ENCODE measurements at regions not wholly inside any gene's neighbourhood (a gene's known extent, or its start where the extent isn't known, plus 50 kb on each side); places are given as distances from the start of the nearest gene placed in this dataset.

DNA sequence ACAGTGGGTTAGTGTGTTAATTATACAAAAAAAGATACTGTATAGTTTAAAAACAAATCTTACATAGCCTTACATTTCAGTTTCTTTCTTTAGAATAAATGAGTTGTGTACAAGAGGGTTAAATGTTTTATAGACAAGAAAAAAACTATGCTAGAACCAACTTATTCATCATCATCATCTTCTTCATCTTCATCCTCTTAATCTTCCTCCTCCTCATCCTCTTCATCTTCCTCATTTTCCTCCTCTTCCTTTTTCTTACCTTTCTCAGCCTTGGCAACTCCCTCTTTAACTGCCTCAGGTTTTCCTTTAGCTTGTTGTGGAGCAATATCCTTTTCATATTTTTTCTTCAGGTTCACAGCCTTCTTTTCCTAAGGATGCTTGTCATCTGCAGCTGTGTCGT, 53.7 kb downstream of the RPS12 start:
- H3K4me1 ChIP-seq, result no peaks in the 10 kb centered on the region
- intact Hi-C loops (cut with DNase I; ENCODE audit: low total_unique reads), result no loop called here
- no peak overlapping the region for H3K27ac ChIP-seq
- WGBS, 5 donors, result 77 to 91% (median 85%) methylated on average over 1 of the region's 1 CpG
- no peak overlapping the region for H3K4me3 ChIP-seq
- no peaks in the 10 kb centered on the region for H3K36me3 ChIP-seq
- DNase-seq, result no peak
- no peaks in the 10 kb centered on the region for H3K9me3 ChIP-seq
- no peaks in the 10 kb centered on the region for H3K27me3 ChIP-seq (replicated peaks in 1 of 7)
- no peak for TF ChIP-seq POLR2A (IDR thresholded peaks at IDR 0.05)
- no peak for TF ChIP-seq POLR2AphosphoS5 (IDR thresholded peaks at IDR 0.05)
- TF ChIP-seq, protein P1, sequence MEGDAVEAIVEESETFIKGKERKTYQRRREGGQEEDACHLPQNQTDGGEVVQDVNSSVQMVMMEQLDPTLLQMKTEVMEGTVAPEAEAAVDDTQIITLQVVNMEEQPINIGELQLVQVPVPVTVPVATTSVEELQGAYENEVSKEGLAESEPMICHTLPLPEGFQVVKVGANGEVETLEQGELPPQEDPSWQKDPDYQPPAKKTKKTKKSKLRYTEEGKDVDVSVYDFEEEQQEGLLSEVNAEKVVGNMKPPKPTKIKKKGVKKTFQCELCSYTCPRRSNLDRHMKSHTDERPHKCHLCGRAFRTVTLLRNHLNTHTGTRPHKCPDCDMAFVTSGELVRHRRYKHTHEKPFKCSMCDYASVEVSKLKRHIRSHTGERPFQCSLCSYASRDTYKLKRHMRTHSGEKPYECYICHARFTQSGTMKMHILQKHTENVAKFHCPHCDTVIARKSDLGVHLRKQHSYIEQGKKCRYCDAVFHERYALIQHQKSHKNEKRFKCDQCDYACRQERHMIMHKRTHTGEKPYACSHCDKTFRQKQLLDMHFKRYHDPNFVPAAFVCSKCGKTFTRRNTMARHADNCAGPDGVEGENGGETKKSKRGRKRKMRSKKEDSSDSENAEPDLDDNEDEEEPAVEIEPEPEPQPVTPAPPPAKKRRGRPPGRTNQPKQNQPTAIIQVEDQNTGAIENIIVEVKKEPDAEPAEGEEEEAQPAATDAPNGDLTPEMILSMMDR (IDR thresholded peaks at IDR 0.05 in 8 of 11, conservative IDR thresholded peaks at IDR 0.05 in 3 of 11), result no peak

DNA sequence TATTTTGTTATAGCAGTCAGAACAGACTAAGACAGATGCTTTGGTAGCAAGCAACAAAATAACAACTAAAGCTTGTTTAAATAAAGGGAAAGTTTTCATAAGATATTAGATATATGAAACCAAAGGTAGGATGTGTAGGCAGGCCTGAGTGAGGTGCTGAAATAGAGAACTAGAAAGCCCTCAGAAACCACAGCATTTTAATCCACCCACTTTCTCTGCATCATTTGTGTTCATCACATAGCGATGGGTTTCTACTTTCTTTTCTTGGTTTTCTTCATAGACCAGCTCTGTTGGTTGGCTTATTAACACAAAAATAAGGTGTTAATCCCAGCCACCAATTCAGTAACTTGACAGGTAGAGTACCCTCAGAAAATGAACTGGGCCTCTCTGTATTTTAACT, 58.6 kb downstream of the RPS12 start:
- Histone ChIP-seq H3K36me3 (no peaks in the 10 kb centered on the region), H3K27me3 (replicated peaks in 1 of 7) (no peaks in the 10 kb centered on the region), H3K4me3 (no peak overlapping the region), H3K4me1 (no peaks in the 10 kb centered on the region), H3K27ac (no peak overlapping the region), H3K9me3 (peaks cover 0 to 12% (median 10%) of the 10 kb centered on the region in 8 donors)
- 41 to 86% (median 61%) methylated on average over 1 of the region's 1 CpG for WGBS, 5 donors
- TF ChIP-seq, protein P1 (IDR thresholded peaks at IDR 0.05 in 8 of 11, conservative IDR thresholded peaks at IDR 0.05 in 3 of 11), result no peak
- no peak for TF ChIP-seq POLR2AphosphoS5 (IDR thresholded peaks at IDR 0.05)
- no peak for TF ChIP-seq POLR2A (IDR thresholded peaks at IDR 0.05)
- no peak for DNase-seq
- intact Hi-C loops (cut with DNase I; ENCODE audit: low total_unique reads), result no loop called here

DNA sequence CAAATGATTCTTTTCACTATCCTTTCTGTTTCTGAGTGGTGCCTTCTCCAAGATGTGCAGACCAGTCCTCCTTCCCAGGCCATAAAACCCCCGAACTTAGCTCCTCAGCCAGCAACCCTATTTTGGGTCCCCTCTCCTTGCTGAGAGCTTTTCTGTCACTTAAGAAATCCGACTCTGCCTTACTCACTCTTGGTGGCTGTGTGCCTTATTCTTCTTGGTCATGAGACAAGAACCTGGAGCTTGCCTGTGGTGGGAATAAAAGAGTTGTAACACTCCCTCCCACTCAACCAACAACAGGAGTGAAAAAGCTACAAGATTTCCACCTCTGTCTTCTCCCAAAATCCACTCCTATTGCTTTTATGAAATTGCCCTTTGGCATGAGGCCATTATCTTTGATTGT, 62.6 kb downstream of the RPS12 start:
- no peak overlapping the region for H3K4me3 ChIP-seq
- intact Hi-C loops (cut with DNase I; ENCODE audit: low total_unique reads), result no loop called here
- no peak for DNase-seq
- TF ChIP-seq POLR2AphosphoS5 (IDR thresholded peaks at IDR 0.05) (no peak), POLR2A (IDR thresholded peaks at IDR 0.05) (no peak)
- TF ChIP-seq, protein P1 (IDR thresholded peaks at IDR 0.05 in 8 of 11, conservative IDR thresholded peaks at IDR 0.05 in 3 of 11), result no peak
- WGBS, 5 donors, result 72 to 83% (median 81%) methylated on average over 2 of the region's 2 CpGs
- H3K27ac ChIP-seq, result no peak overlapping the region
- no peaks in the 10 kb centered on the region for H3K4me1 ChIP-seq
- H3K9me3 ChIP-seq, result peaks cover 0 to 12% (median 10%) of the 10 kb centered on the region in 8 donors
- no peaks in the 10 kb centered on the region for H3K27me3 ChIP-seq (replicated peaks in 1 of 7)
- no peaks in the 10 kb centered on the region for H3K36me3 ChIP-seq

DNA sequence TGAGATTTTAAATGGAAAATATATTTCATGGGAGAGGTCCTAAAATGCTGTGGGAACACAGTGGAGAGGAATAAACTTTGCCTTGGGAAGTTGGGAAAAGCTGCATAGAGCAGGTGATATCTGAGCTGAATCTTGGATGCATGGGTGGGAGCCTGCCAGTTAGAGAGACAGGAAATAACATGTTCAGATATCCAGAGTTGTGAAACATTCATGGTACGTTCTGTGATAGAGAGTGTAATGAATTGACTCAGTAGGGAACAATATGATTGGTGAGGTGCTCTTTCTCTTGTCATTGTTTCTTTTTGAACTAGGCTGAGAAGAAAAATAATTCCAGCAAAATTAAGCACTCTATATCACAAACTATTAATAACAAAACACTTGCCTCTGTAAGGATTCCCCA, 72.8 kb downstream of the RPS12 start:
- WGBS, 5 donors, result 31 to 62% (median 38%) methylated on average over 1 of the region's 1 CpG
- Histone ChIP-seq H3K4me3 (no peak overlapping the region), H3K27ac (no peak overlapping the region), H3K9me3 (no peaks in the 10 kb centered on the region), H3K27me3 (replicated peaks in 1 of 7) (no peaks in the 10 kb centered on the region), H3K4me1 (no peaks in the 10 kb centered on the region), H3K36me3 (no peaks in the 10 kb centered on the region)
- intact Hi-C loops (cut with DNase I; ENCODE audit: low total_unique reads), result no loop called here
- no peak for DNase-seq
- TF ChIP-seq, protein P1 (IDR thresholded peaks at IDR 0.05 in 8 of 11, conservative IDR thresholded peaks at IDR 0.05 in 3 of 11), result no peak
- TF ChIP-seq POLR2A (IDR thresholded peaks at IDR 0.05) (no peak), POLR2AphosphoS5 (IDR thresholded peaks at IDR 0.05) (no peak)

All from spleen (tissue), 11 donors.